MM.1S (cell line): ENCODE measurements at regions not wholly inside any gene's neighbourhood (a gene's known extent, or its start where the extent isn't known, plus 50 kb on each side); places are given as distances from the start of the nearest gene placed in this dataset.

Experiments
- CTCF ChIP-seq: fragments of 300-600 bp; sonication (generic); IDR thresholded peaks from 2 replicates; pipeline ENCODE4 v1.5.1; 2016; ENCODE audit warnings: antibody characterized with exemption, low read length, mixed read lengths
- EZH2 ChIP-seq: fragments of 300-600 bp; sonication (generic); optimal IDR thresholded peaks from 2 replicates; pipeline ENCODE3; 2017; ENCODE audit warnings: low read depth, mild to moderate bottlenecking, antibody characterized with exemption, low read length, mixed read lengths

GRCh38 chr10:52678611-52679010, 94.0 kb downstream of the MBL2 start:
- TF ChIP-seq CTCF = no peak
- no peak for TF ChIP-seq EZH2
